Choroid plexus epithelial cell (primary cell): ENCODE measurements at regions not wholly inside any gene's neighbourhood (a gene's known extent, or its start where the extent isn't known, plus 50 kb on each side); places are given as distances from the start of the nearest gene placed in this dataset.
A peak's percentile ranks its signal among the peaks of the same experiment; 100 is the strongest.

Experiments used
- DNase-seq: peaks from one replicate; pipeline ENCODE4 v3.0.0-alpha.2; 2010; ENCODE audit warnings: low read depth
- H3K4me3 ChIP-seq: 2 replicates; pipeline ENCODE4 v1.5.1; 2011; ENCODE audit warnings: low read depth, mild to moderate bottlenecking, control low read depth, low read length, moderate library complexity
- CTCF ChIP-seq: conservative IDR thresholded peaks from 2 replicates; pipeline ENCODE4 v1.5.1; 2011; ENCODE audit warnings: low read depth, mild to moderate bottlenecking, control low read depth, inconsistent platforms, low read length, moderate library complexity

DNA sequence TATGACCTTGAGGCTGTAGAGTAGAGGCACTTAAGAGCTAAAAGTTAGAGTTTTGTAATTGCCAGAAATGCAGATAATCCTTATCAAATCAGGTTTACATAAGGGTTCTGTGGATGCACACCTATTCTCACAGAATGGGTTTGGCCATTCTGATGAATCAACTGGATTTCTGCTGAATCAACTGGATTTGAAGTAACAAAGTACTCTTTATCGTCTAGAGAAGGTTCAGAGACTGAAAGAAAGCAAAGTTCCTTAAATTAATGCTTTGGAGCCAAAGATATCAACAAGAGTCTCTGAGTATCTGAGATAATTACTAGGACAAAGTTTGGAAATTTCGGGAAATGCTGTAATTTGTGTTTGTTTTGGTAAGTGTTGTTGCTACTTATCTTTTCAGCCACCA lies 669.6 kb upstream of the ZNF608 start:
- no peak overlapping the region for H3K4me3 ChIP-seq
- TF ChIP-seq CTCF, result no peak
- DNase-seq, result no peak

DNA sequence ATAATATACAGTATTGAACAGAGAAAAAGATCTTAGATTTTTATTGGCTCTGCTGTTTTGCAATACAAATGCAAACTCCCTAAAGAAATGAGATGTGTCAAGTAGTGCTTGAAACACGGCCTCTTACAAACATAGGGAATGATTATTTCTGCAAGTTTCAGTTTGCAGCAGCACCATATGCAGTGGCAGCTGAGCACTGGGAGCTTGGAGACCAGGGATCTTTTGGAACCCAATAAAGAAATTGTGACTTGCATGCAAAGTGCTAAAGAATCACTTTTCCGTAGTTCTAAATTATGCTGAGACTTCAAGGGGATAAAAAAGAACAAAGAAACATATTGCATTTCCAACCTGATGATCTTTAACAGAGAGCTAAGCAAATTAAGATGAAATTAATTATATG lies 674.6 kb upstream of the ZNF608 start:
- H3K4me3 ChIP-seq, result no peak overlapping the region
- no peak for TF ChIP-seq CTCF
- DNase-seq, result no peak

DNA sequence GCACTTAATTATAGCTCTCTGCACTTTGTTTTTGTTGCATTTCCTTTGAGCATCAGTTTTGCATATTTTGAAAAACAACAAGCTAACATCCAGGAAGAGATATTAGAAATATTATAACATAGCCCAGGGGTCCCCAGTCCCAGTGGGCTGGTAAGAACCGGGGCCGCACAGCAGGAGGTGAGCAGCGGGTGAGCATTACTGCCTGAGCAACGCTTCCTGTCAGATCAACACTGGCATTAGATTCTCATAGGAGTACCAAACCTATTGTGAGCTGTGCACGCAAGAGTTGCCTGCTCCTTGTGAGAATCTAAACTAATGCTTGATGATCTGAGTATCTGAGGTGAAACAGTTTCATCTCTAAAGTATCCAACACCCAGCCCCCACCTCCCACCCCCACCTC lies 675.9 kb upstream of the ZNF608 start:
- H3K4me3 ChIP-seq, result no peak overlapping the region
- TF ChIP-seq CTCF, result no peak
- DNase-seq, result no peak

DNA sequence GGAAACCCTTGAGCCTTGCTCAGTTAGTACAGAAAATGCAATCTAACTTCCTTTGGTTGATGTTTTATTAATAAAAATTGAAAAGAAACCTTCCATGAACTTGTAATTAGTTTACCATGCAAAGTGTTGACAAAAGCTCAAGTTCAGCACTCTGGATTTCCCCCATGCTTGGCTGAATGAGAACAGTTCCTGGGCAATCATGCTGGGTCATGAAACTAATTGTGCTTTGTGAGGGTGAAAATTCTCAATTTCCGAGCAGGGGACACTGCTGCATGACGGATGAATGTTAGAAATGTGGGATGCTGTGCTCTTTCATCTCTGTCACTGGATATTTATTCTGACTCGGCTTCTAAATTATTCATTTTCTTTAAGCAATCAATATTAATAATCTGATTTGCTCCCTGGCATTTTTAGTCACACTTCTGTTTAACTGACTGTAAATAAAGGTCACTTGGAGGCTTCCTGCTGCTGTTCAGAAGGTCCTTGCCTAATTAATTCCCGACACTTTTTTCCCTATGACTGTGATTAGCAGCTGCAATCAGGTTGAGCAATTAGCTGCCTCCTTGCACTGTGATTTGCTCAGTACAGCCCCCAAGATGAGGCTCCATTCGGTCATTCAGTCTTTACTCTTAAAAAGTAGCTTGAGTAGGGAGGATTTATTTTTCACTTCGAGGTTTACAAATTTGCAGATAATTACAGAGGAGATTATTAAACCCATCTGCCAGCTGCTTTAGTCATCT lies 678.1 kb upstream of the ZNF608 start:
- H3K4me3 ChIP-seq, result no peak overlapping the region
- DNase-seq, result peak; percentile 16
- TF ChIP-seq CTCF, result no peak

DNA sequence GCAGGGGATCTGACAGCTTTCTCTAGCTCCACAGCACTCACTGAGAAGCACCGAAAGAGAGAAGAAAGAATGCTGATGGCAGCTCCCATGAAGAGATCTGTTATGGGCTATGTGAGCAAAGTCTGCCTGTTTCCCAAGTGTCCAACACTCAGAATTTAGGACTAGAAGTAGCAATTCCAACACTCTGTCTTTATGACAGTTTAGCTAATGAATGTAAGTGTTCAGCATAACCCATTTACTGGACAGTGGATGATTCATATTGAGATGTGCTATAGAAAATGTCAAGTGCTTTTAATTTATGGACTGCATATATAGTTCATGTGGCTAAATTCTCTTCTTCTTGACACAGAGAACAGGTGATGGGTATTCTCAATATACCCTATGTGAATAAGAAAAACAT lies 683.1 kb upstream of the ZNF608 start:
- no peak overlapping the region for H3K4me3 ChIP-seq
- DNase-seq, result no peak
- TF ChIP-seq CTCF, result no peak

DNA sequence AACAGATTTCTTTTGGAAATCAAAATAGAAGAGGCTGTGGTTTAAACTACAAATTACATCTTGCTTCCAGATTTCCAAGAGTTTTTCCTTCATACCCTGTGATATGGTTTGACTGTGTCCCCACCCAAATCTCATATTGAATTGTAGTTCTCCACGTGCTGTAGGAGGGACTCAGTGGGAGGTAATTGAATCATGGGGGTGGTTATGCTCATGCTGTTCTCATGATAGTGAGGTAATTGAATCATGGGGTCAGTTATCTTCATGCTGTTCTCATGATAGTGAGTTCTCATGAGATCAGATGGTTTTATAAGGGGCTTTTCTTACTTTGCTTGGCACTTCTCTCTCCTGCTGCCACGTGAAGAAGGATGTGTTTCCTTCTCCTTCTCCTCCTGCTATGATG lies 687.0 kb upstream of the ZNF608 start:
- DNase-seq, result no peak
- no peak overlapping the region for H3K4me3 ChIP-seq
- no peak for TF ChIP-seq CTCF

GRCh38 chr5:125439243-125439642 lies 692.8 kb upstream of the ZNF608 start:
- DNase-seq, result no peak
- no peak for TF ChIP-seq CTCF
- no peak overlapping the region for H3K4me3 ChIP-seq
